HUES64 (cell line): ENCODE measurements at regions not wholly inside any gene's neighbourhood (a gene's known extent, or its start where the extent isn't known, plus 50 kb on each side); places are given as distances from the start of the nearest gene placed in this dataset.

ENCODE experiments used
- H3K27ac ChIP-seq: 2 replicates; pipeline ENCODE4 v1.7.0; 2013; ENCODE audit warnings: low read depth, low read length, inconsistent platforms
- H3K27me3 ChIP-seq: 2 replicates; pipeline ENCODE4 v1.6.1; 2013; ENCODE audit warnings: mild to moderate bottlenecking, low read length; ENCODE audit not compliant: insufficient read depth
- H3K36me3 ChIP-seq: 2 replicates; pipeline ENCODE4 v1.6.1; 2013; ENCODE audit warnings: mild to moderate bottlenecking, low read length; ENCODE audit not compliant: insufficient read depth
- H3K4me1 ChIP-seq: 2 replicates; pipeline ENCODE4 v1.6.1; 2013; ENCODE audit warnings: mild to moderate bottlenecking, low read length, moderate library complexity; ENCODE audit not compliant: insufficient read depth
- H3K4me3 ChIP-seq: 2 replicates; pipeline ENCODE4 v1.5.1; 2013; ENCODE audit warnings: mild to moderate bottlenecking, low read length, moderate library complexity
- H3K9ac ChIP-seq: 2 replicates; pipeline ENCODE4 v1.6.1; 2013; ENCODE audit warnings: mild to moderate bottlenecking, low read depth, low read length
- H3K9me3 ChIP-seq: 2 replicates; pipeline ENCODE4 v1.6.1; 2013; ENCODE audit warnings: low read depth, low read length; ENCODE audit not compliant: insufficient read depth
- WGBS: fragments of 150-250, 120-280 bp; methylation state at CpG from one replicate; pipeline ENCODE4 v1.1.7; 2013; ENCODE audit warnings: missing lambda C conversion rate; 5-methylcytosine and 5-hydroxymethylcytosine counted together

GRCh38 chr2:9751831-9752230 is 91.4 kb upstream of the TAF1B start:
- H3K9me3 ChIP-seq = 0 out of 2 replicates have a peak, but pooled peaks cover 2% of the 10 kb centered on the region
- 95% methylated on average over 11 of the region's 11 CpGs for WGBS
- no peaks in the 10 kb centered on the region for H3K36me3 ChIP-seq
- H3K4me1 ChIP-seq = peaks cover 10% of the 10 kb centered on the region
- H3K4me3 ChIP-seq = no peak overlapping the region
- H3K27ac ChIP-seq = no peak overlapping the region
- no peaks in the 10 kb centered on the region for H3K27me3 ChIP-seq
- H3K9ac ChIP-seq = no peak overlapping the region

- no peak overlapping the region for H3K9ac ChIP-seq
- 73% methylated on average over 20 of the region's 21 CpGs for WGBS
These were observed 90.6 kb upstream of the TAF1B start for GRCh38 chr2:9752441-9753275.

GRCh38 chr2:9753276-9753600 is 90.0 kb upstream of the TAF1B start:
- no peak overlapping the region for H3K27ac ChIP-seq

More at GRCh38 chr2:9752441-9753275, 90.6 kb upstream of the TAF1B start:
- Histone ChIP-seq H3K9me3 (0 out of 2 replicates have a peak, but pooled peaks cover 2% of the 10 kb centered on the region), H3K36me3 (no peaks in the 10 kb centered on the region), H3K4me1 (peaks cover 18% of the 10 kb centered on the region), H3K27me3 (no peaks in the 10 kb centered on the region), H3K27ac (no peak overlapping the region), H3K4me3 (no peak overlapping the region)

GRCh38 chr2:9753665-9754531 is 89.4 kb upstream of the TAF1B start:
- no peaks in the 10 kb centered on the region for H3K36me3 ChIP-seq
- no peak overlapping the region for H3K4me3 ChIP-seq
- H3K27me3 ChIP-seq = no peaks in the 10 kb centered on the region
- no peak overlapping the region for H3K27ac ChIP-seq
- WGBS = 56% methylated on average over 36 of the region's 36 CpGs
- H3K9ac ChIP-seq = no peak overlapping the region
- peaks cover 28% of the 10 kb centered on the region for H3K4me1 ChIP-seq
- H3K9me3 ChIP-seq = no peaks in the 10 kb centered on the region

More at GRCh38 chr2:9753276-9753600, 90.0 kb upstream of the TAF1B start:
- Histone ChIP-seq H3K36me3 (no peaks in the 10 kb centered on the region), H3K4me3 (no peak overlapping the region), H3K9me3 (0 out of 2 replicates have a peak, but pooled peaks cover 1% of the 10 kb centered on the region), H3K4me1 (peaks cover 23% of the 10 kb centered on the region), H3K27me3 (no peaks in the 10 kb centered on the region), H3K9ac (no peak overlapping the region)
- WGBS = 34% methylated on average over 9 of the region's 9 CpGs

- H3K4me1 ChIP-seq = peaks cover 28% of the 10 kb centered on the region
- WGBS = 83% methylated on average over 5 of the region's 6 CpGs
- no peak overlapping the region for H3K4me3 ChIP-seq
- H3K9ac ChIP-seq = no peak overlapping the region
- no peak overlapping the region for H3K27ac ChIP-seq
- no peaks in the 10 kb centered on the region for H3K36me3 ChIP-seq
- no peaks in the 10 kb centered on the region for H3K27me3 ChIP-seq
- no peaks in the 10 kb centered on the region for H3K9me3 ChIP-seq
These were observed 88.8 kb upstream of the TAF1B start for GRCh38 chr2:9754532-9754887.

- Histone ChIP-seq H3K4me1 (peaks cover 28% of the 10 kb centered on the region), H3K36me3 (no peaks in the 10 kb centered on the region), H3K9me3 (no peaks in the 10 kb centered on the region), H3K27me3 (no peaks in the 10 kb centered on the region), H3K9ac (no peak overlapping the region), H3K27ac (no peak overlapping the region), H3K4me3 (no peak overlapping the region)
- 84% methylated on average over 11 of the region's 11 CpGs for WGBS
These were observed 88.3 kb upstream of the TAF1B start for GRCh38 chr2:9755008-9755407.

- no peaks in the 10 kb centered on the region for H3K9me3 ChIP-seq
- no peaks in the 10 kb centered on the region for H3K36me3 ChIP-seq
- H3K27me3 ChIP-seq = no peaks in the 10 kb centered on the region
- no peak overlapping the region for H3K27ac ChIP-seq
- H3K4me1 ChIP-seq = peaks cover 28% of the 10 kb centered on the region
- no peak overlapping the region for H3K4me3 ChIP-seq
- WGBS = 96% methylated on average over 12 of the region's 12 CpGs
- H3K9ac ChIP-seq = no peak overlapping the region
These were observed 87.6 kb upstream of the TAF1B start for GRCh38 chr2:9755638-9756037.

GRCh38 chr2:9756692-9757250 is 86.5 kb upstream of the TAF1B start:
- Histone ChIP-seq H3K4me1 (peaks cover 28% of the 10 kb centered on the region), H3K36me3 (no peaks in the 10 kb centered on the region), H3K9me3 (no peaks in the 10 kb centered on the region), H3K4me3 (no peak overlapping the region), H3K9ac (no peak overlapping the region), H3K27me3 (no peaks in the 10 kb centered on the region), H3K27ac (no peak overlapping the region)
- WGBS = 90% methylated on average over 11 of the region's 11 CpGs

GRCh38 chr2:9757501-9758264 is 85.6 kb upstream of the TAF1B start:
- H3K4me1 ChIP-seq = peaks cover 27% of the 10 kb centered on the region
- WGBS = 14% methylated on average over 27 of the region's 27 CpGs
- H3K27me3 ChIP-seq = no peaks in the 10 kb centered on the region
- H3K36me3 ChIP-seq = no peaks in the 10 kb centered on the region
- peak overlapping the region; percentile 35 for H3K4me3 ChIP-seq
- no peaks in the 10 kb centered on the region for H3K9me3 ChIP-seq
- no peak overlapping the region for H3K27ac ChIP-seq
- no peak overlapping the region for H3K9ac ChIP-seq

GRCh38 chr2:9758741-9759140 is 84.5 kb upstream of the TAF1B start:
- 78% methylated on average over 5 of the region's 5 CpGs for WGBS
- no peak overlapping the region for H3K4me3 ChIP-seq
- H3K27me3 ChIP-seq = no peaks in the 10 kb centered on the region

More at GRCh38 chr2:9758741-9759140, 84.5 kb upstream of the TAF1B start:
- H3K36me3 ChIP-seq = no peaks in the 10 kb centered on the region
- H3K4me1 ChIP-seq = peaks cover 19% of the 10 kb centered on the region
- H3K9ac ChIP-seq = no peak overlapping the region
- H3K9me3 ChIP-seq = no peaks in the 10 kb centered on the region
- H3K27ac ChIP-seq = no peak overlapping the region
